GM18909 (cell line): ENCODE measurements at regions not wholly inside any gene's neighbourhood (a gene's known extent, or its start where the extent isn't known, plus 50 kb on each side); places are given as distances from the start of the nearest gene placed in this dataset.

Experiments
- ATAC-seq: cut with Tn5 transposase; IDR thresholded peaks from one replicate; pipeline ENCODE4 v1.9.1; 2021; ENCODE audit warnings: mild to moderate bottlenecking; ENCODE audit not compliant: unreplicated experiment, poor library complexity

DNA sequence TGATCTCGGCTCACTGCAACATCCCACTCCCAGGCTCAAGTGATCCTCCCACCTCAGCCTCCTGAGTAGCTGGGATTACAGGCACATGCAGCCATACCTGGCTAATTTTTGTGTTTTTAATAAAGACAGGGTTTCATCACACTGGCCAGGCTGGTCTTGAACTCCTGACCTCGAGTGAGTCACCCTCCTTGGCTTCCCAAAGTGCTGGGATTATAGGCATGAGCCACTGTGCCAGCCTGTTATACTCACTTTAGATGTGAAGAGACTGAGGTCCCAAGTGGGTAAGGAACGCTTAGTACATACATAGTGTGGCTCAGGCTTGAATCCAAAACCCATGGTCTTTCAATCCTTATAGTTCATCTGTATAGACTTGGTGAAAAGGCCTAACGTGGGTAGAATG is 63.7 kb upstream of the EPS8L3 start:
- no peak for ATAC-seq

DNA sequence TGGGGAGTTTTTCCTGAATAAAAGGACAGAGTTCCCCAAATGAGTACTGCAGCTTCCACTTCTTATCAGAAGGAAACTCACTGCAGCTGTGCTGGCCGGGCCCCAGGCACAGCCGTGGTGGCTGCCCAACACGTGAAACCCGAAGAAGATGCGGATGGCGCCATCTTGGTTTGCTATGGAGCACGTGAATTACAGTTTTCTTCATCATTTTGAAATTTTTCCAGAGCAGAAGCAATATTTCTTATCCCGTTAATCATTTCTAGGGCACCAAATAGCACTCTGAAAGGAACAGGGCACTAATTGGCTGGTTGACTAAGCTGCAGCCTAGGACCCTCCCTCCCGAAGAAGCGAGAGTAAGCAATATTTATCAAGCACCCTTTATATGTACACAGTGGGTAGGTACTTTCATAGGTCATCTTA is 63.2 kb upstream of the EPS8L3 start:
- ATAC-seq: no peak

- no peak for ATAC-seq
These were observed 62.7 kb upstream of the EPS8L3 start for GRCh38 chr1:109826446-109826845.

- ATAC-seq: no peak
These were observed 60.8 kb upstream of the EPS8L3 start for GRCh38 chr1:109824349-109825115.

DNA sequence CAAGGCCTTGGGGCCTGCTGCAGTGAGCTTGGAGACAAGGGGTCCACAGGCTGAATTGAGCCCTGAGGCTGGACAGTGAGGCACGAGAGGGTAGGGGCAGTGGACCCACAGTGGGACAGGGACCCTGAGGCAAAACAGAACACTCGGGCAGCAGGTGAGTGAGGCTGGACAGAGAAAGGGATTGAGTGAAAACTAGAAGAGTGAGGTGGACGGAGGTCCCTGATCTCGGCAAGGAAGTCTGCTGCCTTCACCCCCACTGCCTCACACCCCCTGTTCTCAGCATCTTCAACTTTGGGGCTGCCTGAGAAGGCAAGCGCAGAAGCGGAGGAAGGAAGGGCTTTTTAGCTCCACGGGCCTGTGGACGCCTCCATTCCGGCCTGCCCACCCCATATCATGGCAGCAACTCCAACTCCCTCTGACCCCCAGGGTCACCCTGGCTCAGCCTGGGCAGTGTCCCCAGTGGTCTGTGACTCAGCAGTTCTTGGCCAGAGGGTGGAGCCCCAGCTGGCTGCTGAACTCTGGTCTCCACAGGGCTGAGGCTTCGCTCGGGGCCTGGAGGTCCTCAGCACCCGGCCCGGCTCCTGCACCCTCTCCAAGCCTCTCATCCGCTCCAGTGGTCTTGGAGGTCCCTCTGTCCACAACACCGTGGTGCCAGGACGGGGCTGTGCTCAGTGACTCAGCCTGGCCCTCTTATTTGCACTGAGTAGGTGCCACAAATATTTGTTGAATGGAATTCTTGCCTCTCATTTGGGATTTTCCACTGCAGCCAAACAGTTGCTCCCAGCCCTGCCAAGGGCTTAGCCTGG is 60.0 kb upstream of the EPS8L3 start:
- ATAC-seq: no peak

- ATAC-seq: no peak
These were observed 59.2 kb upstream of the EPS8L3 start for GRCh38 chr1:109822749-109823542.

DNA sequence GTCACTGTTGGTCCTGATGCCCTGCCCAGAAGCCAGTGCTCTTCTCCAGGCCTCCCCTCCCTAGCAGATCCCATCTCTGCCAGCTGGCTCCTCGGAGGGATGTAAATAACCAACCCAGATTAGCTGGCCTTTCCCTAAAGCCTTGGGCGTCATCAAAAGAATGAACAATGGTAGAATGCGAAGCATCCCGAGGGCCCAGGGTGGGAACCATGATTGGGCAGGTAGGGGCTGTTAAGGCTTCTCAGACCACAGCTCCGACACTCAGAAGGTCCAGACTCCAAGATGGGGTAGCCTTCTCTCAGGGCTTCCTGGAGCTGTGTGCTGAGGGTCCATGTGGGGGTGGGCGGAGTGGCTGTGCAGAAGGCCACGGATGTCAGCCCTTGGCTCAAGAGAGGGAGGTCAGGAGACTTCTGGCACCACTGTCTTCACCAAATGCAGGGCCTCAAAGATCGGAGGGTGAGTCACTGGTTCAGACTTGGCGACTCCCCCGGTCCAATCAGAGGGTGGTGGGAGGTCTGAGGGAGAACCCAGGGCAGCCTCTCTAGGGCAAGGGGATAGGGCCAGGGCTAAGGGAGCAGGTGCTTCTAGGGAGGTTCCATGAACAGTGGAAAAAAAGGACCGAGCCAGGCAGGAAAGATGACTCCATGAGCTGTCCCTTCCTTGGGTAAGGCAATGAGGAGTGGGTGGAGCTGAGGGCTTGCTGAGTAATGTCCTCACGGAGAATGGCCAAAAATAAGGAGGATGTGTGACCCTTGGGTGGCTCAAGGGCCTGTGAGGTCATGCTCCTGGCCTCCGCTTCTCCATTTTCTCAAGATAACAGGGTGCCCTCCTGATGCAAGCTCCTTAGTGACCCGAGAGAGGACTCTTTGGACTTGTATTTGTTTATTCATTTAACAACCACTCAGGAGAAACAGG is 58.4 kb upstream of the EPS8L3 start:
- ATAC-seq: no peak

- ATAC-seq: no peak
These were observed 57.5 kb upstream of the EPS8L3 start for GRCh38 chr1:109821221-109821669.

GRCh38 chr1:109819906-109820305 is 56.2 kb upstream of the EPS8L3 start:
- ATAC-seq: no peak

DNA sequence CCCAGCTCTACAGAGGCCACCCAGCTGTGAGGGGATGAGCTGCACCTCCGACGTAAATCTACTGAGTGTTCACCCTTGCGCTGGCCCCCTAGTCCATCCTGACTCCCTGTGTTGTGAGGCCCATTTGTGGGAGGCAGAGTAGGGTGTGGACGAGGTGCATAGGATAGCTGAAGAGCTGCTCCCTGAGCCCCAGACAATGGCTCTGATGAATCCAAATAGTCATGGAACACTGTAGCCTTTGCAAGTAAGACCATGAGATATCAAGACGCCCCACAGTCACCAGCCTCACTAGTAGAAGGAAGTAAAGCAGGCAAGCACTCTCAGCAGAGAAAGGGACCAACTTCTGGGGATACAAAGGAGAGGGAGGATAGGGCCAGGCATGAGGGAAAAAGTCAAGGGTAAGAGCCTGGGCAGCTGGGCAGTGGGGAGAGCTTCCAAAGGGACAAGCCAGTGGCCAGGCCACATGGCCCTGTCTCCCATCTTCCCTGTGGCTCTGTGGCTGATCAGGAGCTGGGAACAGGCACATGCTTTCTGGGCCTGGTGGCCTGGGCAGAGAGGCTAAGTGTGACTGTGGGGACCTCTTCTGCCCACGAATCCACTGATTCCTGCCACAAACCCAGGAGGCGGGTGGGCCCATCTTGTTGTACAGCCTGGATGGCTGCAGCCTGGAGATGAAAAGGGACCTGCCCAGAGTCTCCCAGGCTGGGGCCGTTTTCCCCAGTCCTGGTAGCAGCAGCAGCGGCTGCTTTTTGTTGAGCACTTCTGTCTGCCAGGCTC is 55.5 kb upstream of the EPS8L3 start:
- ATAC-seq: no peak

DNA sequence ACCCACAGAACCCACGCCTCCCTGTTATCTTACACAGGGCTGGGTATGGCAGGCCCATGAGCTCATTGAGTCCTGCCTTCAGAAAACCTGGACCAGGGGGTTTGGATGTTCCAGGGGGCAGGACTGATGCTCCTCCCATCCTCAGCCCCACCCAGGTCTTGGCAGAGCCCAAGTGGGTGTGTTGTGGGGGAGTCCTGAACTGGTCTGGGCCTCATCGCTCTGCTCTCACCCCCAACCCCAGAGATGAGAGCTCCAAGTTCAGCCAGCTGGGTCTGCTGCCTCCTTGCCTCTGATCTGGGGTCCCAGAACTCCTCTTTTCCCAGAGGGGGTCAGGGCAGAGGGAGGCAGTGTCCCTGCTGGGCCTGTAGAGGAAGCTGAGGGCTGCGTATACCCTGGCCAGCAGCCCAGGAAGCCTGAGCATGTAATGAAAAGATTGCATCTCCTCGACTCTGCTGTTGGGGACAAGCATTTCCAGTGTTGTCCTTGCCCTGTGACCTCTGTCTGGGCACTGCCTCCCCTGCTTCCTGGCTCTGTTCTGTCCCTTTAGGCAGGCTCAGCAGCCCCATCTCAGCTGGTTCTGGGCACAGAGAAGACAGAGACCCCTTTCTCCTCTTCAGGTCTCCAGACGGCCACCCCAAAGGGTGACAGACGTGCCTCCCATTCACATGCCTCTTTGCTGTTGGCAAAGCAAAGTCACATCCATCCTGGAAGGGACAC is 54.7 kb upstream of the EPS8L3 start:
- no peak for ATAC-seq

GRCh38 chr1:109817881-109818270 is 54.2 kb upstream of the EPS8L3 start:
- no peak for ATAC-seq

DNA sequence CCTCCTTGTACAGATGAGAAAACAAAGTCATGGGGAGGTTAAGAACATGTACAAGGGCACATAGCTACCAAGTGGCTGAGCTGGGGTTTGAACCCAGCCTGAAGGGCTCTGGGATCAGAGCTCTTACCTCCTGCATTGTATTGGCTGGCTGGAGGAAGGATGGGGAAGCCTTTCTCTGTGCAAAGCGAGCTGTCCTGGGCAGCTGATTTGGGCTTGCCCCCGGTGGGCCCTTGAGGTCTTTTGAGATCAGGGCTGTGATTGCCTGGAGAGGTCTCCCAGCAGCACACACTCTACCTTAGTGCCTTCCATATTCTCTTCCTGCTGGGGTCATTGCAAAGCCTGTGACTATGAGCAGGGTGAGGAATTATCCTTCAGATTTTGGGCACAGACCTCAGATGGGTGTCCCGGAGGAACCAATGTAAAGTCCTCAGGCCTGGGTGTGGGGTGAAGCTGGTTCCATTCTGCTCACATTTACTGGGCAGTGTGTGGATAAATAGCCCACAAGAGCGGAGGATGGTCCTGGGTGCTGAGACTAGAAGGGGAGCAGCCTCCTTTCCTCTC is 53.3 kb upstream of the EPS8L3 start:
- no peak for ATAC-seq

- peak; percentile 87 for ATAC-seq
These were observed 52.6 kb upstream of the EPS8L3 start for GRCh38 chr1:109816175-109816811.

DNA sequence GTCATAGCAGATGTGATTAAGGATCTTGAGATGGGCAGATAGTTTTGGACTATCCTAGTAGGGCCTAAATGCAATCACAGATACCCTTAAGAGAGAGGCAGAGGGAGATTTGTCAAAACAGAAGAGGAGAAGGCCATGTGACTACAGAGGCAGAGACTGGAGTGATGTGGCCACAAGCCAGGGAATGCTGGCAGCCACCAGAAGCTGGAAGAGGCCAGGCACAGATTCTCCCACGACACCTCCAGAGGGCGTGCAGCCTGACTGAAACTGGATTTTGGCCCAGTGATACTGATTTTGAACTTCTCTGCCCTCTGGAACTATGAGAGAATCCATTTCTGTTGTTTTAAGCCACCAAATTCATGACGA is 52.1 kb upstream of the EPS8L3 start:
- no peak for ATAC-seq

DNA sequence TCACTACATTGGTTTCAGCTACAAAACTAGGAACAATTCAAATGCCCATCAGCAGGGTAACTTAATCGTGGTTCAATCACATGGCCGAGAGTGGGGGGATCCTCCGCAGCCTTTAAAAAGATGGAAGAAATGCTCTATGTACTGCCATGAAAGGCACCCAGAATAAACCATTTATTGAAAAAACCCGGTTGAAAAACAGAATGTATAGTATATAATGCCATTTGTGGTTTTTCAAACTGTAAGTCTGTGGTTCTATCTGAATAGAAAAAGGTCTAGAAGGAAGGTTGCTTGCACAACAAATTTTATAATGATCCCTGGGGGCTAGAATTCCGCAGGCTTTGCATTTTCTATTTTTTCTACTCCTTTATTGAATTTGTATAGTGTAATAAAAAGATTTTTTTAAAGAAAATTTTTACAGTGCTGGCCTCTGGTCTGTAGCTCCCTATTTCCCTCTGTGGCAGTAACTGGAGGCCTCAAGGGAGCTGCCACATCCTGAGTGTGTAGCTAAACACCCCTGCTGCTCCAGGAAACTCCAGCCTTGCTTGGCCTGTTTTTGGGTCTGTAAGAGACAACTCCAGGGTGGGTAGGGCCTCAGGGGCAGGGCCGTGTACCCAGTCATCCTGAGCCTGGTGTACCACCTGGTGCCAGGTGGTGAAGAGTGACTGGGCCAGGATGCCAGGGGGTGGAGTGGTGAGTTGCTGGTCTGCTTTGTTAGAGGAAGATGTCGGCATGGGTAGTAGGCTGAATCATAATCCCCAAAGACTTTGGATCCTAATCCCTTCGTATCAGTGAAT is 51.5 kb upstream of the EPS8L3 start:
- ATAC-seq: no peak

- ATAC-seq: no peak
These were observed 50.5 kb upstream of the EPS8L3 start for GRCh38 chr1:109814223-109814622.
